WERI-Rb-1 (cell line): ENCODE measurements at regions not wholly inside any gene's neighbourhood (a gene's known extent, or its start where the extent isn't known, plus 50 kb on each side); places are given as distances from the start of the nearest gene placed in this dataset.

ENCODE experiments used
- DNase-seq: peaks from one replicate; pipeline ENCODE4 v3.0.0-alpha.2; 2020
- H3K27ac ChIP-seq: fragments of 250-450 bp; sonication (Bioruptor Pico); 2 replicates; pipeline ENCODE4 v1.5.1; 2020; ENCODE audit warnings: mild to moderate bottlenecking, moderate library complexity
- H3K27me3 ChIP-seq: fragments of 250-450 bp; sonication (Bioruptor Pico); 2 replicates; pipeline ENCODE4 v1.5.1; 2021; ENCODE audit warnings: mild to moderate bottlenecking, low read depth, moderate library complexity; ENCODE audit not compliant: insufficient read depth, severe bottlenecking
- H3K36me3 ChIP-seq: fragments of 250-450 bp; sonication (Bioruptor Pico); 2 replicates; pipeline ENCODE4 v1.5.1; 2020; ENCODE audit warnings: mild to moderate bottlenecking, moderate library complexity
- H3K4me3 ChIP-seq: 2 replicates; pipeline ENCODE4 v1.5.1; 2011; ENCODE audit warnings: low read depth, mild to moderate bottlenecking, control low read depth, low read length
- H3K9me3 ChIP-seq: fragments of 250-450 bp; sonication (Bioruptor Pico); 2 replicates; pipeline ENCODE4 v1.5.1; 2021; ENCODE audit warnings: mild to moderate bottlenecking, moderate library complexity; ENCODE audit not compliant: severe bottlenecking
- TF ChIP-seq, protein P1 (sequence below): IDR thresholded peaks from 2 replicates; pipeline ENCODE4 v1.5.1; 2011; ENCODE audit warnings: low read depth, mild to moderate bottlenecking, control low read depth, inconsistent platforms, low read length

DNA sequence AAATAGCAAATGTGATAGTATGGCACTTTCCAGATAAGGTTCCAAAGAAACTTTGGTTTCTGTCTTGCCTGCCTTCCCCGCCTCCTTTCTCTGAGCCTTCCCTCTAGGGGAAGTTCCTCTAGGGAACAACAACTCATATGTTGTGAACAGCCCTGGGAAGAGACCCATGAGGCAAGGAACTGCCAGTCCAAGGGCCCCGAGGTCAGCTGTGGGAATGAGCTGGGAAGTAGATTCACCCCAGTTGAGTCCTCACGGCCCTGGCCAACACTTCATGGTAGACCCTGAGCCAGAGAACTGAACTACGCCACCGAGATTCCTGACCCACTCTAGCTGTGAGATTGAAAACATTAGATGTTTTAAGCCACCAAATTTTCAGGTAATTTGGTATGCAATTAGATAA, 154.5 kb upstream of the CCDC68 start:
- TF ChIP-seq, protein P1, sequence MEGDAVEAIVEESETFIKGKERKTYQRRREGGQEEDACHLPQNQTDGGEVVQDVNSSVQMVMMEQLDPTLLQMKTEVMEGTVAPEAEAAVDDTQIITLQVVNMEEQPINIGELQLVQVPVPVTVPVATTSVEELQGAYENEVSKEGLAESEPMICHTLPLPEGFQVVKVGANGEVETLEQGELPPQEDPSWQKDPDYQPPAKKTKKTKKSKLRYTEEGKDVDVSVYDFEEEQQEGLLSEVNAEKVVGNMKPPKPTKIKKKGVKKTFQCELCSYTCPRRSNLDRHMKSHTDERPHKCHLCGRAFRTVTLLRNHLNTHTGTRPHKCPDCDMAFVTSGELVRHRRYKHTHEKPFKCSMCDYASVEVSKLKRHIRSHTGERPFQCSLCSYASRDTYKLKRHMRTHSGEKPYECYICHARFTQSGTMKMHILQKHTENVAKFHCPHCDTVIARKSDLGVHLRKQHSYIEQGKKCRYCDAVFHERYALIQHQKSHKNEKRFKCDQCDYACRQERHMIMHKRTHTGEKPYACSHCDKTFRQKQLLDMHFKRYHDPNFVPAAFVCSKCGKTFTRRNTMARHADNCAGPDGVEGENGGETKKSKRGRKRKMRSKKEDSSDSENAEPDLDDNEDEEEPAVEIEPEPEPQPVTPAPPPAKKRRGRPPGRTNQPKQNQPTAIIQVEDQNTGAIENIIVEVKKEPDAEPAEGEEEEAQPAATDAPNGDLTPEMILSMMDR = no peak
- no peak for DNase-seq
- H3K4me3 ChIP-seq = no peak overlapping the region
- H3K36me3 ChIP-seq = no peaks in the 10 kb centered on the region
- no peak overlapping the region for H3K27ac ChIP-seq
- H3K27me3 ChIP-seq = peaks cover 81% of the 10 kb centered on the region
- H3K9me3 ChIP-seq = no peaks in the 10 kb centered on the region

DNA sequence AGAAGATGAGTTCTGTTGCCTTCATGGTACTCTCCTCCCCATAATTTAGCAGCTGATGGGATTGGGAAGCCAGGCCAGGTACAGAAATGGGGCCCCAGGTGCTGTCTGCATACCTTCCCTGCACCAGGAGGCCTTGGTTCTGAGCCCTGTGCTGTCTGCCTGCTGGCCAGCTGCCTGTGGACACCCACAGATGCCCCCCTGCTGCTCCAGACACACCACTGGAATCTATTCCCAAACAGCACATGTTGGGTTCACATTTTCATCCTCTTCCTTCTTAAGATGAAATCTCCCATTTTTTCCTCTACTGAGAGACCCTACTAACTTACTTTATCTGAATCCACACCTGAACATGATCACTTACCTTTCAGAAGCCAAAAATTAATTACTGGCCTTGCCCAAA, 152.0 kb upstream of the CCDC68 start:
- H3K27me3 ChIP-seq = peaks cover 73% of the 10 kb centered on the region
- TF ChIP-seq, protein P1 = no peak
- no peaks in the 10 kb centered on the region for H3K9me3 ChIP-seq
- H3K4me3 ChIP-seq = no peak overlapping the region
- H3K27ac ChIP-seq = no peak overlapping the region
- no peak for DNase-seq
- H3K36me3 ChIP-seq = no peaks in the 10 kb centered on the region

DNA sequence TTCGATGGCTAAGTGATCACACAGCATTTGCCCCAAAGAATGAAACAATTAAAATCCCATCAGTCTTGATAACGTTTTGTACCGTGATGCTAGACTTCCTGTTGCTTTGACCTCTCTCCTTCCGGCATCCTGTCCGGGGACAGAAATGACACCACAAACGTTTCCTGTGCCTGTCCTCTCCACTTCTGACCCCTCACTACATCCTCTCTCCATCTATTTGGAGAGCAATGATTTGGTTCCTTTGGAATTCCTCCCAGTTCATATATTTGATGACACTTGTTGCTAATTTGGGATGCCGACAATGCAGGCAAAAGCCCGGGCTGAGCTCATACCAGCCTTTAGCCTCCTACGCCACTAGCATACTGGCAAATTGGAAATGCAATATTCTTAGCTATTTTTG, 151.2 kb upstream of the CCDC68 start:
- peaks cover 70% of the 10 kb centered on the region for H3K27me3 ChIP-seq
- H3K36me3 ChIP-seq = no peaks in the 10 kb centered on the region
- H3K27ac ChIP-seq = no peak overlapping the region
- no peaks in the 10 kb centered on the region for H3K9me3 ChIP-seq
- TF ChIP-seq, protein P1 = no peak
- DNase-seq = no peak
- no peak overlapping the region for H3K4me3 ChIP-seq

DNA sequence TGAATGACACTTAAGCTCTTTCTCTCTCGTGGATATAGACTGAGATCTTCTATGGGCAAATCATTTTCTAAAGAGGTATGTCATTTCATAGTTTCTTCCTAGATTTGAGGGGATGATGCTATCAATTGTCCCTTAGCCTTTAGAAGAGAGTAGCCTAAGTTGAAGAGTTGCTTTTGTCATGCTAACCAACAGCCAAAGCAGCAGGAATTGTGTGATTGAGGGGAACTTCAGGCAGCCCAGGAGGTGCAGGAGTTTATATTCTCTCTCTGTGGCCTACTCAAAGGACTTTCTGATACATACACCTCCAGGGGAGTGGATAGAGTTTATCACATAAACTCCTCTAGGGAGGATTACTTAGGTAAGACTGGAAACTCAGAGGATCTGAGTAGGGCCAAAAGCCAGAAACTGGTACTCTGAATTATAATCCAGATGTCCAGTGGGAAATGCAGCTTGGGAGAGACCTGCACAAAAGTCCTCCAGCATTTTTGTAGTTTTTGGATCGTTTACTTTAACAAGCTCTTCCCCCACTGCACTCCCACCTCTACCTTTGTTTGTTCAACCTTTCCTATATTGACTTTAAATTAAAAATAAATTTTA, 150.7 kb upstream of the CCDC68 start:
- DNase-seq = no peak
- H3K27me3 ChIP-seq = peaks cover 68% of the 10 kb centered on the region
- H3K4me3 ChIP-seq = no peak overlapping the region
- TF ChIP-seq, protein P1 = no peak
- H3K36me3 ChIP-seq = no peaks in the 10 kb centered on the region
- no peak overlapping the region for H3K27ac ChIP-seq
- no peaks in the 10 kb centered on the region for H3K9me3 ChIP-seq

DNA sequence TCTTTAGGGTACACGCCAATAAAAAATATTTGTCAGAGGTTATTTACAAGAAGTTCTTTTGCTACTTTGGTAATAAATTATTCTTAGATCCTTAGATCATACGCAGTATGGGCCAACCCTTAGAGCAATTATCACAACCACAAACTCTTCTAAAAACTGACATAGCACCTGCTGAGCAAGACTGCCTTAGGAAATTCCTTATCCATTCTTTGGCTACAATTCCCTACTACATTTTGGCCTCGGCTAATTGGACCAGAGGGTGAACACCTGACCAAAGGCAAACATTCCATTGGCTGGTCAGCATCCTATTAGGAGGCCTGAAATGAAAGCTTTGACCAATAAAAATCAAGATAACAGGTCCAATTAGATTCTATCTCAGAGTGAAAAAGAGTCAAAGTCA, 147.6 kb upstream of the CCDC68 start:
- no peak overlapping the region for H3K27ac ChIP-seq
- H3K27me3 ChIP-seq = peaks cover 57% of the 10 kb centered on the region
- no peaks in the 10 kb centered on the region for H3K36me3 ChIP-seq
- no peak overlapping the region for H3K4me3 ChIP-seq
- no peaks in the 10 kb centered on the region for H3K9me3 ChIP-seq
- DNase-seq = no peak
- TF ChIP-seq, protein P1 = no peak

DNA sequence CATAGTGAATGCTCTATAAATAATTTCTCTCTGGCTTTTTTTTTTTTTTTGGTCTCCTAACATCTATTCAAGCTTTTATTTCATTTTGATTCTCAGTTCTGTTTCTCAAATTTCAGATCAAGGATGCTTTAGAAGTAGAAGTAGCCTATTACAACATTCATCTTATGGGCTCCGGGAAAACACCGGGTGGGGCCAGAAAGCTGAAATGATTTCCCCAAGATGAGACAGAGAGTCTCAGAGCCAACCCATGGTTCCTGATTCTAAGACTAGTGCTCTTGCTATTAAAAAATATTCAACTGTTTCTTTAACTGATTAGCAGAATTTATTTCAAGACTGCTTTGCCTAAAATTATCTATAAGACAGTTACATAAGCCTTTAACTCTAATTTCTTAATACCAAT, 147.2 kb upstream of the CCDC68 start:
- H3K4me3 ChIP-seq = no peak overlapping the region
- H3K36me3 ChIP-seq = no peaks in the 10 kb centered on the region
- no peak overlapping the region for H3K27ac ChIP-seq
- H3K27me3 ChIP-seq = peaks cover 57% of the 10 kb centered on the region
- no peak for DNase-seq
- TF ChIP-seq, protein P1 = no peak
- no peaks in the 10 kb centered on the region for H3K9me3 ChIP-seq
